Osteoblast (primary cell): ENCODE measurements at regions not wholly inside any gene's neighbourhood (a gene's known extent, or its start where the extent isn't known, plus 50 kb on each side); places are given as distances from the start of the nearest gene placed in this dataset.
A peak's percentile ranks its signal among the peaks of the same experiment; 100 is the strongest.

Experiments used
- DNase-seq: peaks from one replicate; pipeline ENCODE4 v3.0.0; 2011; ENCODE audit warnings: low spot score, mixed read lengths; ENCODE audit not compliant: insufficient read length; ENCODE audit errors: missing footprints
- H2AFZ ChIP-seq: 2 replicates; pipeline ENCODE4 v1.6.0; 2011; ENCODE audit warnings: mild to moderate bottlenecking, low read length
- H3K27ac ChIP-seq: 2 replicates; pipeline ENCODE4 v1.5.1; 2011; ENCODE audit warnings: mild to moderate bottlenecking, low read depth, low read length, moderate library complexity
- H3K27me3 ChIP-seq: 2 replicates; pipeline ENCODE4 v1.6.0; 2012; ENCODE audit warnings: mild to moderate bottlenecking, control low read depth, inconsistent platforms, low read length, moderate library complexity; ENCODE audit not compliant: insufficient read depth
- H3K36me3 ChIP-seq: 2 replicates; pipeline ENCODE4 v1.5.1; 2011; ENCODE audit warnings: mild to moderate bottlenecking, low read length, control low read depth, moderate library complexity; ENCODE audit not compliant: insufficient read depth
- H3K4me1 ChIP-seq: 2 replicates; pipeline ENCODE4 v1.5.1; 2011; ENCODE audit warnings: mild to moderate bottlenecking, low read length, control low read depth, moderate library complexity; ENCODE audit not compliant: insufficient read depth
- H3K4me2 ChIP-seq: 2 replicates; pipeline ENCODE4 v1.6.0; 2011; ENCODE audit warnings: mild to moderate bottlenecking, low read length; ENCODE audit not compliant: insufficient read depth
- H3K4me3 ChIP-seq: fragments of 200-600 bp; sonication (generic); 3 replicates; pipeline ENCODE4 v1.5.1; 2012; ENCODE audit warnings: mild to moderate bottlenecking, low read length, inconsistent platforms; ENCODE audit not compliant: insufficient read depth
- H3K79me2 ChIP-seq: 2 replicates; pipeline ENCODE4 v1.6.0; 2012; ENCODE audit warnings: mild to moderate bottlenecking, low read length, control low read depth, inconsistent platforms; ENCODE audit not compliant: insufficient read depth
- H3K9me3 ChIP-seq: 2 replicates; pipeline ENCODE4 v1.5.1; 2011; ENCODE audit warnings: low read depth, low read length, control low read depth
- H4K20me1 ChIP-seq: 2 replicates; pipeline ENCODE4 v1.6.0; 2012; ENCODE audit warnings: mild to moderate bottlenecking, low read length, control low read depth; ENCODE audit not compliant: insufficient read depth
- TF ChIP-seq, protein P1 (sequence below): IDR thresholded peaks from 2 replicates; pipeline ENCODE4 v1.5.1; 2011; ENCODE audit warnings: mild to moderate bottlenecking, low read depth, low read length, moderate library complexity; ENCODE audit errors: extremely low read depth

DNA sequence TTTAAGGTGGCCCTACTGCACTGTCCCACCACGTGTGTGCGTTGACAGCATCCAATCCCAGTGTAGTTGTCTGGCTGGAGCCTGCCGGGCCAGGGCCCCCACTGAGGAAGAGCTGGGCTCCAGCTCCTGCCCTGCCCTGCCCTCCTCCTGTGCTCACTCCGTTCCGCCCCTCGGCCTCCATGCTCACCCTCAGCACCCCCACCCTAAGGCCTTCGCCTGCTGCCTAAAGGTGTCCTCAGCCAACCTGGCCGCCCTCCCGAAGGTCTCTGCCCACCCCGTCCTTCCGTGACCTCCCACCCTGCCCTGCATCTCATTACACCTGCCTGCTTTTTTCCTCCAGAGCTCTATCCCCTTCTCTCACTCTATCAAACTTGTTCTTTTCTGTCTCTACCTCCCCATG is 118.0 kb downstream of the TPRA1 start:
- H3K79me2 ChIP-seq, result no peaks in the 10 kb centered on the region
- H3K4me2 ChIP-seq, result no peak overlapping the region
- no peaks in the 10 kb centered on the region for H3K9me3 ChIP-seq
- no peaks in the 10 kb centered on the region for H3K4me1 ChIP-seq
- no peaks in the 10 kb centered on the region for H3K36me3 ChIP-seq
- no peak overlapping the region for H3K4me3 ChIP-seq
- TF ChIP-seq, protein P1, sequence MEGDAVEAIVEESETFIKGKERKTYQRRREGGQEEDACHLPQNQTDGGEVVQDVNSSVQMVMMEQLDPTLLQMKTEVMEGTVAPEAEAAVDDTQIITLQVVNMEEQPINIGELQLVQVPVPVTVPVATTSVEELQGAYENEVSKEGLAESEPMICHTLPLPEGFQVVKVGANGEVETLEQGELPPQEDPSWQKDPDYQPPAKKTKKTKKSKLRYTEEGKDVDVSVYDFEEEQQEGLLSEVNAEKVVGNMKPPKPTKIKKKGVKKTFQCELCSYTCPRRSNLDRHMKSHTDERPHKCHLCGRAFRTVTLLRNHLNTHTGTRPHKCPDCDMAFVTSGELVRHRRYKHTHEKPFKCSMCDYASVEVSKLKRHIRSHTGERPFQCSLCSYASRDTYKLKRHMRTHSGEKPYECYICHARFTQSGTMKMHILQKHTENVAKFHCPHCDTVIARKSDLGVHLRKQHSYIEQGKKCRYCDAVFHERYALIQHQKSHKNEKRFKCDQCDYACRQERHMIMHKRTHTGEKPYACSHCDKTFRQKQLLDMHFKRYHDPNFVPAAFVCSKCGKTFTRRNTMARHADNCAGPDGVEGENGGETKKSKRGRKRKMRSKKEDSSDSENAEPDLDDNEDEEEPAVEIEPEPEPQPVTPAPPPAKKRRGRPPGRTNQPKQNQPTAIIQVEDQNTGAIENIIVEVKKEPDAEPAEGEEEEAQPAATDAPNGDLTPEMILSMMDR, result no peak
- no peaks in the 10 kb centered on the region for H3K27me3 ChIP-seq
- H2AFZ ChIP-seq, result no peak overlapping the region
- H3K27ac ChIP-seq, result no peak overlapping the region
- H4K20me1 ChIP-seq, result no peaks in the 10 kb centered on the region
- peak; percentile 74 for DNase-seq

DNA sequence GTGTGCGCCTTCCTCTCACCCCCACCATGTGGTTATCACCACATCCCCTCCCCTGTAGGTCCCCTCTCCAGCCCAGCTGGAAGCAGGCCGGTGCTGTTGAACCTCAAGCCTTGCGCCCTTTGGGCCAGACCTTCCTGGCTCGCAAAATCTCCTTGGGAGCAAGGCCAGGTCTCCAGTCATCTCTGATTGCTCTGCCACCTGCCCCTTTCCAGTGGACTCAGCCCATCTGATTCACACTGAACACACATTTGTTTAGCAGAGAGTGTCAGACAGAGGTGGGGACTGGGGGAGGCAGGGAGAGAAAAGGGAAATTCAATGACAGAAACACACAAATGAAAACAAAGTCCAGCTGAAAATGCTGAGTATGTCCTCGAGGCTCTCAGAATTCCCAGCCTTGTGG is 119.4 kb downstream of the TPRA1 start:
- no peaks in the 10 kb centered on the region for H3K4me1 ChIP-seq
- H3K4me3 ChIP-seq, result no peak overlapping the region
- H3K27ac ChIP-seq, result no peak overlapping the region
- H3K4me2 ChIP-seq, result no peak overlapping the region
- no peaks in the 10 kb centered on the region for H3K79me2 ChIP-seq
- no peaks in the 10 kb centered on the region for H3K27me3 ChIP-seq
- no peak overlapping the region for H2AFZ ChIP-seq
- DNase-seq, result peak; percentile 30
- no peaks in the 10 kb centered on the region for H3K9me3 ChIP-seq
- H3K36me3 ChIP-seq, result no peaks in the 10 kb centered on the region
- TF ChIP-seq, protein P1, result no peak
- no peaks in the 10 kb centered on the region for H4K20me1 ChIP-seq

DNA sequence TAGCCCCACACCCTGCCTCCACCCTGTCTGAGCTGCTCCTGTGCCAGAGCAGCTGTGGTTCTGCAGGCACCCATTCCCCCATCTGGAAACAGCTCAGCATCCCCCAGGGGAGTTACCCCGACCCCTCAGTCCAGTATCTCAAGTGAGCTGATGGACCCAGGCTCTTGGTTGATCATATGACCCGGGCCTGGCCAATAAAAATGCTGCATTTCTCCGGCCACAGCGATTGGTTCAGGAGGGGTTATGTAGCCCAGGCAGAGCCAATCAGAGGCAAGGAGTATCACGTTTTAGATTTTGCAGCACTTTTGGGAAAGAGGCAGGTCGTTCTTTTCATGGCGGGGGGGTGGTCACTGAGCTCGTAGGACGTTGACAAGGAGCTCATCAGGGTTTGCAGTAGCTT is 120.8 kb downstream of the TPRA1 start:
- Histone ChIP-seq H3K4me3 (no peak overlapping the region), H3K36me3 (no peaks in the 10 kb centered on the region), H2AFZ (no peak overlapping the region), H3K4me2 (no peak overlapping the region), H3K79me2 (no peaks in the 10 kb centered on the region), H4K20me1 (no peaks in the 10 kb centered on the region), H3K27me3 (no peaks in the 10 kb centered on the region), H3K4me1 (no peaks in the 10 kb centered on the region), H3K27ac (no peak overlapping the region), H3K9me3 (no peaks in the 10 kb centered on the region)
- peak; percentile 65 for DNase-seq
- TF ChIP-seq, protein P1, result no peak

DNA sequence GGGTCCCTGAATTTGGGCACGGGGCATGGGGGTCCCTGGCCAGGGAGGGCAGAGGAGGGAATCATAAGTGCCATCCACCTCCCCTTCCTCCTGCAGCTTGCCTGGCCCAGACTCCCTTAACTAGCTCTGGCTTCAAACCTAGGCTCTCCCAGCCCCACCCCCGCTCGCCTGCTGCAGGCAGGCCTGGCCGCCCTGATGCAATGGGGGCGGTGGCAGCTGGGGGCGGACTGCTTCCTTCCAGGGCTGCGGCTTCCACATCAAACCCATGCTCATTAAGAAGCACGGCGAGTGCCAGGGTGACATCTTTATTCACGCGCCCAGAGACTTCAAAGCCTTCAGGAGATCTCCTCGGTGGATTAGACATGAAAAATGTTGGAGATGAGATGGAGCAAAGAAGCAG is 123.1 kb downstream of the TPRA1 start:
- H3K9me3 ChIP-seq, result no peaks in the 10 kb centered on the region
- DNase-seq, result no peak
- H3K36me3 ChIP-seq, result no peaks in the 10 kb centered on the region
- H3K27ac ChIP-seq, result no peak overlapping the region
- H4K20me1 ChIP-seq, result no peaks in the 10 kb centered on the region
- TF ChIP-seq, protein P1, result no peak
- no peak overlapping the region for H2AFZ ChIP-seq
- H3K4me3 ChIP-seq, result no peak overlapping the region
- no peaks in the 10 kb centered on the region for H3K27me3 ChIP-seq
- H3K79me2 ChIP-seq, result no peaks in the 10 kb centered on the region
- no peaks in the 10 kb centered on the region for H3K4me1 ChIP-seq
- H3K4me2 ChIP-seq, result no peak overlapping the region
